H9 (cell line): ENCODE measurements at regions not wholly inside any gene's neighbourhood (a gene's known extent, or its start where the extent isn't known, plus 50 kb on each side); places are given as distances from the start of the nearest gene placed in this dataset.
"Not testable (repeated sequence)": the region's sequence is repeated elsewhere in the genome, so short reads cannot be mapped to it uniquely, and the experiment has no call there.

Source experiments
- DNase-seq: peaks from one replicate; pipeline ENCODE4 v3.0.0-alpha.2; 2017
- H2AFZ ChIP-seq: one replicate; pipeline ENCODE4 v1.6.1; 2013; ENCODE audit warnings: mild to moderate bottlenecking, low read length, control low read depth, moderate library complexity
- H2AK5ac ChIP-seq: 2 replicates; pipeline ENCODE4 v1.6.1; 2013; ENCODE audit warnings: low read length, control low read depth, mixed read lengths; ENCODE audit not compliant: insufficient read length
- H2BK120ac ChIP-seq: one replicate; pipeline ENCODE4 v1.6.1; 2013; ENCODE audit warnings: low read depth, mild to moderate bottlenecking, low read length, control low read depth, inconsistent platforms; ENCODE audit not compliant: poor library complexity, severe bottlenecking
- H2BK12ac ChIP-seq: 2 replicates; pipeline ENCODE4 v1.6.1; 2013; ENCODE audit warnings: low read length, control low read depth, mixed read lengths, low read depth; ENCODE audit not compliant: insufficient read length
- H2BK15ac ChIP-seq: 2 replicates; pipeline ENCODE4 v1.6.1; 2013; ENCODE audit warnings: low read depth, low read length, control low read depth
- H2BK20ac ChIP-seq: one replicate; pipeline ENCODE4 v1.6.1; 2013; ENCODE audit warnings: low read depth, mild to moderate bottlenecking, low read length, control low read depth, inconsistent platforms; ENCODE audit not compliant: poor library complexity, severe bottlenecking
- H2BK5ac ChIP-seq: 2 replicates; pipeline ENCODE4 v1.6.1; 2013; ENCODE audit warnings: low read length, control low read depth, mixed read lengths; ENCODE audit not compliant: insufficient read length
- H3K14ac ChIP-seq: 2 replicates; pipeline ENCODE4 v1.6.1; 2013; ENCODE audit warnings: low read length, control low read depth; ENCODE audit not compliant: insufficient read depth
- H3K18ac ChIP-seq: 2 replicates; pipeline ENCODE4 v1.6.1; 2013; ENCODE audit warnings: low read depth, mild to moderate bottlenecking, mixed read lengths, low read length, control low read depth; ENCODE audit not compliant: insufficient read length
- H3K23ac ChIP-seq: 2 replicates; pipeline ENCODE4 v1.6.1; 2013; ENCODE audit warnings: low read length, control low read depth, mixed read lengths, low read depth; ENCODE audit not compliant: insufficient read length
- H3K23me2 ChIP-seq: 2 replicates; pipeline ENCODE4 v1.6.1; 2013; ENCODE audit warnings: low read depth, mild to moderate bottlenecking, mixed read lengths, low read length, control low read depth; ENCODE audit not compliant: insufficient read length, poor library complexity, severe bottlenecking
- H3K27ac ChIP-seq: 2 replicates; pipeline ENCODE4 v1.5.1; 2013; ENCODE audit warnings: low read length, control low read depth, mixed read lengths, low read depth; ENCODE audit not compliant: insufficient read length
- H3K27me3 ChIP-seq: 2 replicates; pipeline ENCODE4 v1.6.1; 2013; ENCODE audit warnings: low read length, control low read depth, inconsistent platforms; ENCODE audit not compliant: insufficient read depth
- H3K4ac ChIP-seq: 2 replicates; pipeline ENCODE4 v1.6.1; 2013; ENCODE audit warnings: low read depth, mild to moderate bottlenecking, control low read depth, inconsistent platforms, low read length, moderate library complexity
- H3K4me1 ChIP-seq: 2 replicates; pipeline ENCODE4 v1.6.1; 2013; ENCODE audit warnings: low read length, control low read depth, inconsistent platforms; ENCODE audit not compliant: insufficient read depth
- H3K4me2 ChIP-seq: 2 replicates; pipeline ENCODE4 v1.6.1; 2013; ENCODE audit warnings: low read length, control low read depth, mixed read lengths; ENCODE audit not compliant: insufficient read length, insufficient read depth
- H3K56ac ChIP-seq: 2 replicates; pipeline ENCODE4 v1.6.1; 2013; ENCODE audit warnings: low read depth, mild to moderate bottlenecking, mixed read lengths, low read length, control low read depth; ENCODE audit not compliant: insufficient read length
- H3K79me1 ChIP-seq: 2 replicates; pipeline ENCODE4 v1.6.1; 2013; ENCODE audit warnings: low read depth, mild to moderate bottlenecking, moderate library complexity, low read length, control low read depth, inconsistent platforms; ENCODE audit not compliant: insufficient read depth, poor library complexity, severe bottlenecking
- H3K79me2 ChIP-seq: 2 replicates; pipeline ENCODE4 v1.6.1; 2013; ENCODE audit warnings: low read length, control low read depth, inconsistent platforms; ENCODE audit not compliant: insufficient read depth
- H3K9ac ChIP-seq: 2 replicates; pipeline ENCODE4 v1.6.1; 2013; ENCODE audit warnings: low read length, control low read depth, mixed read lengths; ENCODE audit not compliant: insufficient read length; ENCODE audit errors: extremely low read depth
- H3K9me3 ChIP-seq: one replicate; pipeline ENCODE4 v1.6.1; 2013; ENCODE audit warnings: low read depth, low read length, inconsistent platforms; ENCODE audit not compliant: control insufficient read depth
- H3T11ph ChIP-seq: one replicate; pipeline ENCODE4 v1.6.1; 2013; ENCODE audit warnings: mild to moderate bottlenecking, low read length, control low read depth, inconsistent platforms
- H4K20me1 ChIP-seq: one replicate; pipeline ENCODE4 v1.6.1; 2013; ENCODE audit not compliant: control insufficient read depth, insufficient read length, insufficient read depth
- H4K5ac ChIP-seq: 2 replicates; pipeline ENCODE4 v1.6.1; 2013; ENCODE audit warnings: low read depth, mild to moderate bottlenecking, mixed read lengths, low read length, control low read depth; ENCODE audit not compliant: insufficient read length
- H4K8ac ChIP-seq: replicated peaks from 2 replicates; pipeline ENCODE4 v1.6.1; 2013; ENCODE audit warnings: low read length, control low read depth, mixed read lengths, low read depth; ENCODE audit not compliant: insufficient read length
- H4K91ac ChIP-seq: 2 replicates; pipeline ENCODE4 v1.6.1; 2013; ENCODE audit warnings: low read depth, mild to moderate bottlenecking, moderate library complexity, mixed read lengths, low read length, control low read depth; ENCODE audit not compliant: insufficient read length
- H3K27ac Mint-ChIP-seq, 3 experiments: 2 replicates in 2 of 3; 3 replicates in 1 of 3; pipeline ENCODE4 v1.8.0; 2020 to 2021; ENCODE audit warnings: mixed read lengths in 3 of 3, mild to moderate bottlenecking in 1 of 3, moderate library complexity in 1 of 3
- H3K27me3 Mint-ChIP-seq: 2 replicates; pipeline ENCODE4 v1.8.0; 2021; ENCODE audit warnings: low read depth, mild to moderate bottlenecking, moderate library complexity, mixed read lengths
- H3K36me3 Mint-ChIP-seq, 3 experiments: 2 replicates in 2 of 3; 3 replicates in 1 of 3; pipeline ENCODE4 v1.8.0; 2020 to 2021; ENCODE audit warnings: low read depth in 3 of 3, mixed read lengths in 3 of 3; ENCODE audit not compliant: insufficient read depth in 1 of 3
- H3K4me1 Mint-ChIP-seq, 2 experiments: 2 replicates each; pipeline ENCODE4 v1.8.0; 2020; ENCODE audit warnings: mixed read lengths in 2 of 2
- H3K4me3 Mint-ChIP-seq, 2 experiments: 2 replicates in 1 of 2; 3 replicates in 1 of 2; pipeline ENCODE4 v1.8.0; 2020 to 2021; ENCODE audit warnings: mild to moderate bottlenecking in 2 of 2, mixed read lengths in 2 of 2, moderate library complexity in 1 of 2
- H3K9me3 Mint-ChIP-seq, 2 experiments: 2 replicates in 1 of 2; 3 replicates in 1 of 2; pipeline ENCODE4 v1.8.0; 2020; ENCODE audit warnings: mild to moderate bottlenecking in 2 of 2, mixed read lengths in 2 of 2, moderate library complexity in 1 of 2
- WGBS: extraction: QIAGEN DNeasy Blood & Tissue Kit; methylation state at CpG from one replicate; pipeline ENCODE4 v1.1.7; 2013; ENCODE audit warnings: missing lambda C conversion rate, low lambda C conversion rate, mixed read lengths; ENCODE audit not compliant: insufficient read length; ENCODE audit errors: extremely low coverage; 5-methylcytosine and 5-hydroxymethylcytosine counted together
- TF ChIP-seq, protein P1 (sequence below): fragments of 200-600 bp; sonication (generic); conservative IDR thresholded peaks from 3 replicates; pipeline ENCODE4 v1.8.0; 2021; ENCODE audit warnings: antibody characterized with exemption, mild to moderate bottlenecking

DNA sequence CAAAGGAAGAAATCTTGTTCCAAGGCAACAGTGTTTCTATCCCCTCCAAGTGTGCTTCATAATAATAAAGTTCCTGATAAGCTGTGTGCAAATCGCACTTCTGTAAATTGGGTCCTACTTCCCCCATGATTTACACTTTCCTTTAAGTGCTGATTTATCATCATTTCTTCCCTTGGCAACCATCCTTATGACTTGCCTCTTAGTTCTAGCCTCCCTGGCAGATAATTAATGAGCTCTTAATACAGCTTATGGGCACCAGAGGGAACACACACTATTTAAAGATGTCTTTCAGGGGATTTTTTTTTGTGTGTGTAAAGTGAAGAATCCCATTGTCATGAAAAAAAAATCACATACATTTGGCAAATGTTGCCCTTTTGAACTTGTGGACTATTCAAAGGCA lies 101.6 kb upstream of the MPHOSPH6 start:
- H4K5ac ChIP-seq: no peak overlapping the region
- no peak overlapping the region for H4K8ac ChIP-seq
- H3K4ac ChIP-seq: no peak overlapping the region
- no peaks in the 10 kb centered on the region for H3K23me2 ChIP-seq
- H3K27me3 Mint-ChIP-seq: peaks cover 8% of the 10 kb centered on the region
- H3K4me2 ChIP-seq: no peak overlapping the region
- H3K27ac ChIP-seq: no peak overlapping the region
- H4K91ac ChIP-seq: no peak overlapping the region
- no peak overlapping the region for H3K4me3 Mint-ChIP-seq
- H2BK5ac ChIP-seq: no peak overlapping the region
- no peak overlapping the region for H2BK15ac ChIP-seq
- H2BK12ac ChIP-seq: no peak overlapping the region
- H3K18ac ChIP-seq: no peak overlapping the region
- no CpG with 5 or more reads among the region's 1 CpG for WGBS
- no peaks in the 10 kb centered on the region for H3K27me3 ChIP-seq
- no peak overlapping the region for H3K56ac ChIP-seq
- no peak overlapping the region for H2BK20ac ChIP-seq
- H3K36me3 Mint-ChIP-seq: no peaks in the 10 kb centered on the region; a peak in 1 of 7 replicates
- H4K20me1 ChIP-seq: no peaks in the 10 kb centered on the region
- H3K23ac ChIP-seq: no peak overlapping the region
- H2AFZ ChIP-seq: no peak overlapping the region
- H3K9me3 ChIP-seq: no peaks in the 10 kb centered on the region
- no peaks in the 10 kb centered on the region for H3K79me1 ChIP-seq
- H3K9ac ChIP-seq: no peak overlapping the region
- no peaks in the 10 kb centered on the region for H3K4me1 ChIP-seq
- no peaks in the 10 kb centered on the region for H3K4me1 Mint-ChIP-seq
- no peaks in the 10 kb centered on the region for H3K79me2 ChIP-seq
- H3K9me3 Mint-ChIP-seq: no peaks in the 10 kb centered on the region; a peak in 1 of 5 replicates
- TF ChIP-seq, protein P1, sequence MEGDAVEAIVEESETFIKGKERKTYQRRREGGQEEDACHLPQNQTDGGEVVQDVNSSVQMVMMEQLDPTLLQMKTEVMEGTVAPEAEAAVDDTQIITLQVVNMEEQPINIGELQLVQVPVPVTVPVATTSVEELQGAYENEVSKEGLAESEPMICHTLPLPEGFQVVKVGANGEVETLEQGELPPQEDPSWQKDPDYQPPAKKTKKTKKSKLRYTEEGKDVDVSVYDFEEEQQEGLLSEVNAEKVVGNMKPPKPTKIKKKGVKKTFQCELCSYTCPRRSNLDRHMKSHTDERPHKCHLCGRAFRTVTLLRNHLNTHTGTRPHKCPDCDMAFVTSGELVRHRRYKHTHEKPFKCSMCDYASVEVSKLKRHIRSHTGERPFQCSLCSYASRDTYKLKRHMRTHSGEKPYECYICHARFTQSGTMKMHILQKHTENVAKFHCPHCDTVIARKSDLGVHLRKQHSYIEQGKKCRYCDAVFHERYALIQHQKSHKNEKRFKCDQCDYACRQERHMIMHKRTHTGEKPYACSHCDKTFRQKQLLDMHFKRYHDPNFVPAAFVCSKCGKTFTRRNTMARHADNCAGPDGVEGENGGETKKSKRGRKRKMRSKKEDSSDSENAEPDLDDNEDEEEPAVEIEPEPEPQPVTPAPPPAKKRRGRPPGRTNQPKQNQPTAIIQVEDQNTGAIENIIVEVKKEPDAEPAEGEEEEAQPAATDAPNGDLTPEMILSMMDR: no peak
- H3K14ac ChIP-seq: no peak overlapping the region
- no peak for DNase-seq
- no peak overlapping the region for H2BK120ac ChIP-seq
- no peak overlapping the region for H2AK5ac ChIP-seq
- H3K27ac Mint-ChIP-seq: no peak overlapping the region
- H3T11ph ChIP-seq: no peak overlapping the region

DNA sequence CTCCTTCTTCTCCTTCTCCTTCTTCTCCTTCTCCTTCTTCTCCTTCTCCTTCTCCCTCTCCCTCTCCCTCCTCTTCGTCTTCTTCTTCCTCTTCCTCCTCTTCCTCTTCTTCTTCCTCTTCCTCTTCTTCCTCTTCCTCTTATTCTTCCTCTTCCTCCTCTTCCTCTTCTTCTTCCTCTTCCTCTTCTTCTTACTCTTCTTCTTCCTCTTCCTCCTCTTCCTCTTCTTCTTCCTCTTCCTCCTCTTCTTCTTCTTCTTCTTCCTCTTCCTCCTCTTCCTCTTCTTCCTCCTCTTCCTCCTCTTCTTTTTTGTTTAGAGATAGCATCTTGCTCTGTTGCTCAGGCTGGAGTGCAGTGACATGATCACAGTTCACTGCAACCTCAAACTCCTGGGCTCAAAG lies 97.7 kb upstream of the MPHOSPH6 start:
- not testable (repeated sequence) for H2BK5ac ChIP-seq, H4K91ac ChIP-seq, H3K9me3 ChIP-seq, H3K23ac ChIP-seq, H3K4me3 Mint-ChIP-seq, H3K27me3 ChIP-seq, DNase-seq, H3K79me2 ChIP-seq, H3K27ac Mint-ChIP-seq, H2BK20ac ChIP-seq, H2BK120ac ChIP-seq, H2BK12ac ChIP-seq, H3K27ac ChIP-seq, H3K56ac ChIP-seq, H2AFZ ChIP-seq, H3K14ac ChIP-seq, H3K79me1 ChIP-seq, H3T11ph ChIP-seq, H3K18ac ChIP-seq, H3K9ac ChIP-seq, H3K4me2 ChIP-seq, H3K4me1 ChIP-seq, H3K27me3 Mint-ChIP-seq, H4K8ac ChIP-seq, H3K36me3 Mint-ChIP-seq, H3K4ac ChIP-seq, H2BK15ac ChIP-seq, H4K5ac ChIP-seq, H3K23me2 ChIP-seq, H4K20me1 ChIP-seq, H3K9me3 Mint-ChIP-seq, H2AK5ac ChIP-seq, H3K4me1 Mint-ChIP-seq
- WGBS: no CpG with 5 or more reads among the region's 1 CpG
